Suprapubic skin (tissue), 4 donors: ENCODE measurements at regions not wholly inside any gene's neighbourhood (a gene's known extent, or its start where the extent isn't known, plus 50 kb on each side); places are given as distances from the start of the nearest gene placed in this dataset.

Source experiments
- DNase-seq, 2 donors: peaks; one replicate each; pipeline ENCODE4 v3.0.0-alpha.2; 2019; ENCODE audit warnings: low spot score in 2 of 2
- H3K27ac ChIP-seq: fragments of 200-600 bp; sonication (generic); one replicate; pipeline ENCODE4 v1.5.1; 2019
- H3K27me3 ChIP-seq: fragments of 200-600 bp; sonication (generic); one replicate; pipeline ENCODE4 v1.5.1; 2019
- H3K36me3 ChIP-seq: fragments of 200-600 bp; sonication (generic); one replicate; pipeline ENCODE4 v1.5.1; 2019
- H3K4me1 ChIP-seq: fragments of 200-600 bp; sonication (generic); one replicate; pipeline ENCODE4 v1.5.1; 2019
- H3K4me3 ChIP-seq: fragments of 200-600 bp; sonication (generic); one replicate; pipeline ENCODE4 v1.5.1; 2019; ENCODE audit warnings: mild to moderate bottlenecking
- H3K9me3 ChIP-seq: fragments of 200-600 bp; sonication (generic); one replicate; pipeline ENCODE4 v1.5.1; 2019
- CTCF ChIP-seq, 2 donors: fragments of 200-600 bp in 1 of 2; fragments of 450-650 bp in 1 of 2; sonication (generic) in 1 of 2; IDR thresholded peaks; one replicate each; pipeline ENCODE4 v1.5.1; 2016 to 2019; ENCODE audit warnings: antibody characterized with exemption in 2 of 2, mild to moderate bottlenecking in 1 of 2, moderate library complexity in 1 of 2
- EP300 ChIP-seq: sonication (generic); formaldehyde crosslinking; IDR thresholded peaks from one replicate; pipeline ENCODE4 v1.6.1; 2017; ENCODE audit warnings: antibody characterized with exemption
- POLR2A ChIP-seq, 2 donors: fragments of 450-650 bp; IDR thresholded peaks; one replicate each; pipeline ENCODE4 v1.6.1; 2017; ENCODE audit warnings: antibody characterized with exemption in 2 of 2, mild to moderate bottlenecking in 2 of 2, moderate library complexity in 2 of 2
- POLR2AphosphoS5 ChIP-seq, 3 donors: sonication (generic); formaldehyde crosslinking; IDR thresholded peaks; one replicate each; pipeline ENCODE4 v1.6.1; 2017; ENCODE audit warnings: antibody characterized with exemption in 3 of 3
- WGBS: methylation state at CpG from one replicate; pipeline ENCODE4 v1.1.5; 2018; 5-methylcytosine and 5-hydroxymethylcytosine counted together

GRCh38 chr3:72580900-72581299, 267.3 kb downstream of the SHQ1 start:
- H3K36me3 ChIP-seq, result no peaks in the 10 kb centered on the region
- 91% methylated on average over 2 of the region's 2 CpGs for WGBS
- TF ChIP-seq CTCF (IDR thresholded peaks at IDR 0.05) (no peak), EP300 (no peak), POLR2AphosphoS5 (IDR thresholded peaks at IDR 0.05) (no peak), POLR2A (IDR thresholded peaks at IDR 0.05) (no peak)
- no peaks in the 10 kb centered on the region for H3K9me3 ChIP-seq
- H3K4me1 ChIP-seq, result no peaks in the 10 kb centered on the region
- H3K27ac ChIP-seq, result no peak overlapping the region
- no peaks in the 10 kb centered on the region for H3K27me3 ChIP-seq
- DNase-seq, result no peak
- no peak overlapping the region for H3K4me3 ChIP-seq

GRCh38 chr3:72580246-72580756, 267.9 kb downstream of the SHQ1 start:
- DNase-seq, result no peak
- TF ChIP-seq CTCF (IDR thresholded peaks at IDR 0.05) (no peak), POLR2AphosphoS5 (IDR thresholded peaks at IDR 0.05) (no peak), POLR2A (IDR thresholded peaks at IDR 0.05) (no peak), EP300 (no peak)
- Histone ChIP-seq H3K27ac (no peak overlapping the region), H3K4me1 (no peaks in the 10 kb centered on the region), H3K9me3 (no peaks in the 10 kb centered on the region), H3K4me3 (no peak overlapping the region), H3K36me3 (no peaks in the 10 kb centered on the region), H3K27me3 (no peaks in the 10 kb centered on the region)
- 82% methylated on average over 4 of the region's 4 CpGs for WGBS

DNA sequence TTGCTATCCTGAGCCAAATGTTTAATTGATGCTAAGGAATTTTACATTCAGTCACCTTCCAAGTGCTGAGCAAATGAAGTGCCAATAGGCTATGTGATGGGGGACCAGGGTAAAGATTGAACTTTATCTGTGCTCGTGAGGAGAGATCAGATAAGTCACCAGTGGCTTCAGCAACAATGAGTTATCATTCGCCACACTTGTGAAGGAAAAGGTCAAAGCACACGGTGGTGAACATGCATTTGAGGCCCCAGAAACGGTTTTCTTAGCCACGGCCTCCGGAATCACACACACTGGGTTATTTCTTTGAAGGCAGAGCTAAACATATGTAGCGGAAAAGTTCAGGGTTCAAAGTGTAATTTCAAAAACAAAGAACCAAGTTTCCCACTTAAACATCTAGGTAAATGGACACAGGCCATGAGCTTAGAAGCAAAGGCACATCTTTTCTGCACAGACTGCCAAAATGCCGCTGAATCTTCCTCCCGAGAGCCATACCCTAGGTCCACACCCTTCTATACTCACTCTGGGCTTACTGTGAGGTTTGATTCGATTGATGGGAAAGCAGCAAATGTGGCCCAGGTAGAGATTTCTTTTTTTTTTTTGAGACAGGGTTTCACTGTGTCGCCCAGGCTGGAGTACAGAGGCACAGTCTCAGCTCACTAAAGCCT, 268.5 kb downstream of the SHQ1 start:
- Histone ChIP-seq H3K4me1 (no peaks in the 10 kb centered on the region), H3K4me3 (no peak overlapping the region), H3K27ac (no peak overlapping the region), H3K36me3 (no peaks in the 10 kb centered on the region), H3K27me3 (no peaks in the 10 kb centered on the region), H3K9me3 (no peaks in the 10 kb centered on the region)
- TF ChIP-seq POLR2AphosphoS5 (IDR thresholded peaks at IDR 0.05) (no peak), EP300 (no peak), POLR2A (IDR thresholded peaks at IDR 0.05) (no peak), CTCF (IDR thresholded peaks at IDR 0.05) (no peak)
- DNase-seq, result no peak
- 90% methylated on average over 11 of the region's 11 CpGs for WGBS

DNA sequence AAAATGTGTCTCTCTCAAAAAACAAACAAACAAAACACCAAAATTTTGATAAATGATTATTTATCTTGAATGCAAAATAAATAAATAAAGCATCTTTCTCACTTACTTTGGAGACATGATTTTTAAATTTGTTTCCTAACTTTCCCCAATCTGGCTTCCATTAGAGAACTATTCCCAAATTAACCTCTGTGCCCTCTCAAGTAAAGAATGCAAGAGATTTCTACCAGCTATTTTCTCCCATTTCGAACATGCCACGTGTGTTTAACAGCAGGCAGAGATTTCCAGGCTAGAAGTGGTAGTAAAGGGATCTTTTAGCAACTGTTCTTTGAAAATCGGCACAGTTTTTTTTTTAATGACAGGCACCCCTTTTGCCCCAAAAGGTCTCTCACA, 269.1 kb downstream of the SHQ1 start:
- WGBS, result 72% methylated on average over 3 of the region's 3 CpGs
- Histone ChIP-seq H3K9me3 (no peaks in the 10 kb centered on the region), H3K4me1 (no peaks in the 10 kb centered on the region), H3K27me3 (no peaks in the 10 kb centered on the region), H3K36me3 (no peaks in the 10 kb centered on the region), H3K4me3 (no peak overlapping the region), H3K27ac (no peak overlapping the region)
- no peak for TF ChIP-seq POLR2AphosphoS5 (IDR thresholded peaks at IDR 0.05)
- TF ChIP-seq POLR2A (IDR thresholded peaks at IDR 0.05), result no peak
- no peak for TF ChIP-seq EP300
- no peak for TF ChIP-seq CTCF (IDR thresholded peaks at IDR 0.05)
- no peak for DNase-seq

DNA sequence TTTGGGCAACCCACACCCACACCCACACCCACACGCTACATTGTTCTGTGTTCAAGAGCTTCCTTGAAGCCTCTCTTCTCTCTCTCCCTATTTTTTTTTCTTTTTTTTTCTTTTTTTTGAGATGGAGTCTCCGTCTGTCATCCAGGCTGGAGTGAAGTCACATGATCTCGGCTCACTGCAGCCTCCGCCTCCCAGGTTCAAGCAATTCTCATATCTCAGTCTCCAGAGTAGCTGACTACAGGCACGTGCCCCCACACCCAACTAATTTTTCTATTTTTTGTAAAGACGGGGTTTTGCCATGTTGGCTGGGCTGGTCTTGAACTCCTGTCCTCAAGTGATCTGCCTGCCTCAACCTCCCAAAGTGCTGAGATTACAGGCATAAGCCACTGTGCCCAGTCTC, 271.1 kb downstream of the SHQ1 start:
- Histone ChIP-seq H3K27me3 (no peaks in the 10 kb centered on the region), H3K9me3 (no peaks in the 10 kb centered on the region), H3K4me3 (no peak overlapping the region), H3K27ac (no peak overlapping the region), H3K4me1 (no peaks in the 10 kb centered on the region), H3K36me3 (no peaks in the 10 kb centered on the region)
- WGBS, result 94% methylated on average over 6 of the region's 6 CpGs
- no peak for DNase-seq
- no peak for TF ChIP-seq CTCF (IDR thresholded peaks at IDR 0.05)
